T-helper 2 cell treated with Interferon-gamma antibody and Interleukin-4, amounts not matched to agents 100 ng/mL and 5 ng/mL, for 36 hours (primary cell): ENCODE measurements at regions not wholly inside any gene's neighbourhood (a gene's known extent, or its start where the extent isn't known, plus 50 kb on each side); places are given as distances from the start of the nearest gene placed in this dataset.
"Not testable (repeated sequence)": the region's sequence is repeated elsewhere in the genome, so short reads cannot be mapped to it uniquely, and the experiment has no call there.

ENCODE experiments used
- intact Hi-C: fragments of 100-400 bp; cut with micrococcal nuclease; formaldehyde crosslinking; loops from one replicate; pipeline ENCODE4 v1.15.1; 2023

DNA sequence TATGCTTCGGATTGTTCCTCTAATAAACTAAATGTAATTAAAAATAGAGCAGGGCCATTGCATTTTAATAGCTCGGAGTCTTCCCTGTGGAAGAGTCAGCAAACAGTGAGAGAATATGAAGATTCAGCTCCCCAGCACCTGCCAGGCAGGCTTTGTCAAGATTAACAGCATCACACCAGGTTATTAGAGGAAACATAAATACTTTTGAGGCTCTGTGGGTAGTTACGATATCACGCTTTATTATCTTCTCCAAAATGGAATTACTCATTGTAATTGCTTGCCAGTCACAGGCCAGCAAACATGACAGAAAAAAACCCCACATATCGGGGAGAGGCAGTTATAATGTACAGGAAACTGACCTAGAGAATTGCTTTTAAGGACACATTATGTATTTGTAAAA, 303.9 kb downstream of the CPS1 start:
- intact Hi-C loops, result no loop called here

DNA sequence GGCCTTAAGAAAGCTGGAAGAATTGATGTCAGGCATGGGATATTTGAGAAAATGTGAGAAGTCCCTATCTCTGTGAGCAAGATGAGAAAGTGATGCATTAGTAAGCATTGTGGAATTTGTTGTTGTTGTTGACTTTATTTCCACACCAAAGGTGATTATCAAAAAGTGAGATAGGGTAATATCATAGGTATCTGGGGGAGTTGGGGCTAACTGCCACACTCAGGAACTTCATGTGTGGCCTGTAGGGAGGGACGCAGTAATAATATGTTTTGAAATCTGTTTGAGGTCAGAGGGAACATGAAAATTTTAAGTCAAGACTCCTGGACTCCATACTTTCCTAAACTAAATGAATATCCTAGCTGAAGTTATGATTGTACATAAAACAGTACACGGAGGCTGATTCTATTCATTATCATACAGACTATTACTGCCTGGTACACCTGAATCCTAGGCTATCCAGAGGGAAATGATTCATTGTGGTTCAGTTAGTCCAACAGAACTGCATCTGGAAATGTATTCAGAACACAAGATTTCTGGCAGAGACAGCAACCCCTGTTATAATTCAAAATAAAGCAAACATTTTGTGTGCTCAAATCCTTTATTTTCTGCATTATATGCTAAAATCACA, 304.8 kb downstream of the CPS1 start:
- intact Hi-C loops, result no loop called here

DNA sequence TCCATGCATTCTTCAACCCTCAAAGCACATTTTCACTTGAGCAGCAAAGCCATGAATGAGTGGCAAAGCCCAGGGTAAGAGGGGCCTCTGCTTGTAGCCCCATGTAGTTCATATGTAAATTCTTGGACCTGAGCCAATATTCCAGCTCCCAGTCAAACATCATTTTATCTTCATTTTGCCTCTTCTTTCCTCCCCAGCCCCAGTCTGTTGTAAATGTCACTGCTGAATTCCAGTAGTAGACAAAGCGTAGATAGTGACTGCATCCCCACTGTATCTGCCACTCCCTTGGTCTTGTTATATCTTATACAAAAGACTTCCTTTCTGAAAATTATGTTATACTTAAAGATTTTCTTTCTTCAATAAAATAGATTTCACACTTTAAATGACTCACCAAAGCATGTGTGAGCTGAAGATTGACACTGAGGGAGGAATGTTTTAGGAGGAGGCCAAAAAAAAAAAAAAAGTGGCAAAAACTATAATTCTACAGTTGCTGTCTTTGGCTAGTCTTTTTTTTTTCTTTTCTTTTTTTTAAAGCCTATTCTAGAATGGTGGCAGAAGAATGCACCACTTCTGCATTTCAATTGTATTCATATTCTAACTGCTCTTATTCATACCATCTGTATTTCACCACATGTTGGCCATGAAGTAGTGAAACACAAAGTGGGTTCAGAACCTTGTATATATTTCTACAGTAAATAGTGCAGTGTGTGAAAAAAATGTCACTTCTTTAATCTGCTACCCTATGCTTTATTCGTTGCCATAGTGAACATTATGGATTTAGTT, 306.1 kb downstream of the CPS1 start:
- intact Hi-C loops, result no loop called here

DNA sequence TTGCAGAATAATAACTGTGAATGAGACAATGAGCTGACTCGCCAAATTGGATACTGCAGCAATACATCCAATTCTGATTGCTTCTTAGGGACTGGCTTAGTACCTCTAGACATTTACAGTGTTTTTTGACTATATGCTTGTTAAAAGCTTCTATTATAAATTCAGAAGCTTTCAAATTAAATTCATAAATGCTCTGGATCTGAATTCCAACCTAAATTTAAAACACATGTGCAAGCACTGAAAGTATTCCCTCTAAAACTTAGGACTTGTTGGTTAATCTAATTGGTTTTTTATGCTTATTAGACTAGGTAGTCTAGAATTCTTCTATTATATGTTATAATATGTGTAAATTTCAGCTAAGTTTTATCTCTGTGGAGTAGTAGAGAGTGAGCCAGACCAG, 306.9 kb downstream of the CPS1 start:
- intact Hi-C loops, result no loop called here

DNA sequence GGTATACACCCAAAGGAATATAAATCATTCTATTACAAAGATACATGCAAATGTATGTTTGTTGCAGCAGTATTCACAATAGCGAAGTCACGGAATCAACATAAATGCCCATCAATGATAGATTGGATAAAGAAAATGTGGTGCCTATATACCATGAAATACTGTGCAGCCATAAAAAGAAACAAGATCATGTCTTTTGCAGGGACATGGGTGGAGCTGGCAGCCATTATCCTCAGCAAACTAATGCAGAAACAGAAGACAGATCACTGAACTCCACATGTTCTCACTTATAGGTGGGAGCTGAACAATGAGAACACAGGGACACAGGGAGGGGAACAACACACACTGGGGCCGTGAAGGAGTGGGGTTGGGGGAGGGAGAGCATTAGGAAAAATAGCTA, 315.2 kb downstream of the CPS1 start:
- intact Hi-C loops, result not testable (repeated sequence)

DNA sequence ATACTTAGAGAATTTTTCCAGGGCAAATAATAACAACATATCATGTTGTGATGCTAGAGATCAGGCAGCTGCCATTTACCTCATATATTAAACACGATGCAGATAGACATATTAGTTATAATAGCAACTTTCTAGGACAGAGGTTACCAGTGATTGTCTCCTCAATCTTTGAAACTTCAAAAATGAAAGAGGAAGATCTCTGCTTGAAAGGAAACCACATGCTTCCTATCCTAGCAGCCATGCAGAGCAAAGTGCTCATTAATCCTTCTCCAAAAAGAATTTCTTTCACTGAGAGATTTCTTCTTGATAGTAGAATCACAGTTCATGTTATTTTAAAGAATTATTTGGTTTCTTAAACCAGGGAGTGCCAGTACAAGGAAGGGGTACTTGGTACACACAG, 317.2 kb downstream of the CPS1 start:
- intact Hi-C loops, result no loop called here

DNA sequence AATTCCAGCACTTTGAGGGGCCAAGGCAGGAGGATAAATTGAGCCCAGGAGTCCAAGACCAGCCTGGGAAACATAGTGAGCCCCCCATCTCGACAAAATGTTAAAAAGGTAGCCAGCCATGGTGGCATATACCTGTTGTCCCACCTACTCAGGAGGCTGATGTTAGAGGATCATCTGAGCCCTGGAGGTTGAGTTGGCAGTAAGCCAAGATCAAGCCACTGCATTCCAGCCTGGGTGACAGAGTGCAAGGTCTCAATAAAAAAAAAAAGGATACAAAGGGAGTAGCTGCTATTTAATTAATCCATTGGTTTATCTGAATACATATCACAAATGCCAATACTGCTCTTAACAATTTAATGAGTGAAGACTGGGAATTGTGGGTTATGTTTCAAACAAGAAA, 327.8 kb downstream of the CPS1 start:
- intact Hi-C loops, result no loop called here

DNA sequence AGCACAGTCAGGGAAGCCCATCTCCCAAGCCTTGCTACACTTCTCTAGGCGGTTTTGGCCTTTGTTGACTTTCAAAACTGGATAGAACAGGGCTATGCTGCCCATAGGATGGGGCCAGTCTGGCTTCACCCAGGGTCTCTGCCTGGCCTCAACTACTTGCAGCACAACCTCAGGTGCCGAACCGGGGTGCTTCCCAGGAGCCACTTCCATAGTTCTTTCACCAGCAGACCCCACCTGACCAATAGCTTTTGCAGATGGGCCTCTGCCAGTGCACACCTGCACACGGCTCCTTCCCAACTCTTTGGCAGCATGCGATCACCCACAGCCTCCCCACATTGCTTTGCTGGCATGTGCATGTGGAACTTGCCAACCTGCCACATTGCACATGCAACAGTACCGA, 331.6 kb downstream of the CPS1 start:
- intact Hi-C loops, result no loop called here

DNA sequence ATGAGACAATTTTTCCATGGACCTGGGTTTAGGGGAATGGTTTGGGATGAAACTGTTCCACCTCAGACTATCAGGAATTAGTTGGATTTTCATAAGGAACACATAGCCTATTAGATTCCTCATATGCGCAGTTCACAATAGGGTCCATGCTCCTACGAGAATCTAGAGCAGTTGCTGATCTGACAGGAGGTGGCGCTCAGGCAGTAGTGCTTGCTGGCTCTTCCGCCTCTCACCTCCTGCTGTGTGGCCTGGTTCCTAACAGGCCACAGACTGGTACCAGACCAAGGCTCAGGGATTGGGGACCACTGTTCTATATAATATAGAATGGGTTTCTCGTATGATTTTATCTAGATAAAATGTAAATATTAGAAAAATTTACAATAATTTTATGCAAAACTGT, 338.7 kb downstream of the CPS1 start:
- intact Hi-C loops, result no loop called here

DNA sequence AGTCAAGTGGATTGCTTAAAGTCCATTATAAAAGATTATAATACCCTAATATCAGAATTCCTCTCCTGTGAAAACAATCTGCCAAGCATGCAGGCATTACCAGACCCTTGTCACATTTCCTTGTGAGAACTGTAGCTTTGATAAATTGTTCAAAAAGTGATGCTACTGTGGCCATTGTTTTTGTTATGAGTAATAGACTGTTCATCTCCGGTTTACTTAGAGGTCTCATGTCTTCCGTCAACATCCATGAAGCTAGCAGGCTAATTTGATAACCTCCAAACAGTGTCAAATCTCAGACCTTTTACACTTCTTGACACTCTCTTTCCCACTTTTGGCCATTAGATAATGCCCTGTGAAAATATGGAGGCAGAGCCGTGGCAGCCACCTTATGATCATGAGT, 342.7 kb downstream of the CPS1 start:
- intact Hi-C loops, result no loop called here

DNA sequence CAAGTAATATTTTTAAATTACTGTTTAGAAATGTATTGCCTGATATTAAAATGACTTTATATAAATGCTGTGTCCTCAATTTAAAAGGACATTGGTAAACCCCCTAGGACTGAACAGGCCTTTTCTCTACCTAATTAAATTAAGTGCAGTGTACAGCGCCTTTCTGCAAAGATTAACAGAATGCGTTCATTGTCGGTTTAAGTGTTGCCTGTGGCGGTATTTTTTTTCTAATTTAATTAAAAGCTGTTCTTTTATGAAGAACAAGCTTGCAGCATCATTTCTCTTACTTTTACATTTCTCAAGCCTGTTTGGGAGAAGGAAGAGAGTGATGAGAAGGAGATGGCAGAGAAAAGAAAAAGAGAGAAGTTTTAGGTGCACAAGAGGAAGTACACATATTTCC, 344.9 kb downstream of the CPS1 start:
- intact Hi-C loops, result no loop called here

DNA sequence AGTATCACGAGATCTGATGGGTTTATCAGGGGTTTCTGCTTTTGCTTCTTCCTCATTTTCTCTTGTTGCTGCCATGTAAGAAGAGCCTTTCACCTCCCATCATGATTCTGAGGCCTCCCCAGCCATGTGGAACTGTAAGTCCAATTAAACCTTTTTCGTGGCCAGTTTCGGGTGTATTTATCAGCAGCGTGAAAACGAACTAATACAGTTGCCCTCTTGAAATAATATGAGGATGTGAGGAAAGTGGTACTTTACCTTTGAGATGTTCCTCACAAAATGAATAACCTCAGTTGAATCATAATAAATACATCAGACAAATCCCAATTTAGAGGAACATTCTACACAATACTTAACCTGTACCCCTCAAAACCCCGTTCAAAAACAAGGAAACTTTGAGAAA, 356.4 kb downstream of the CPS1 start:
- intact Hi-C loops, result no loop called here

DNA sequence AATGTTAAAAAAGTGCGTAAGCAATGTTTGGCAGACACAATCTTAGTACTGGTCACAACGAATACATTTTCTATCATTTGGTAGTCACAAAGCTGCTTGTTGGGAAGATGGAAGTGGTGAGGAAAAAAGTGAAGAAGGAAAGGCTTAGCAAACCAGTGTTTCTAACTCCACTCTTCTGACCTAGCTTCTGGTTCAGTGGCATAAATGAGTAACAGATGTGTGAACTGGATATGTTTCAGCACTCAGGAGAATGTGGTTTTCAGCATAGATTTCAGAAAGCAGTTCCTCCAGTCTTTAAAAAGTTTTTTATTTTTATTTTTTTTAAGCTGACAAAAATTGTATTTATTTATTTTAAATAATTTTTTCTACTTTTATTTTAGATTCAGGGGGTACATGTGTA, 357.1 kb downstream of the CPS1 start:
- intact Hi-C loops, result no loop called here

DNA sequence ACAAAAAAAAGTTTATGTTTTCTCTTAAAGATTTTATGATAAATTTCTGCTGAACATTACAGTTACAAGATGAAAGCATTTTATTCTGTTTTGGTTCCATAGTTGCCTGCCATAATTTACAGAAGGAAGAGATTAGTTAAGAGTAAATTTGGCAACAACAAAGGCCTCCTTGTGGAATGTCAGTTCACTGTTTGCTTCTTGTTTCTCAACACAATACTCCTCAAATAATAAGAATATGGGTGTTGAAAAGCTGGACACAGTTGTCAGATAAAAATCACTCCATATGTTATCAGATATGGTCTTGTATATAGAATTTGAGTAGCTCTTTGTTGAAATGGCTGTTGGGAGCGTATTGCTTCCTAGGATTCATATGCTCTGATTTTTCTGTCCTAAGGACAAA, 359.5 kb downstream of the CPS1 start:
- intact Hi-C loops, result no loop called here

DNA sequence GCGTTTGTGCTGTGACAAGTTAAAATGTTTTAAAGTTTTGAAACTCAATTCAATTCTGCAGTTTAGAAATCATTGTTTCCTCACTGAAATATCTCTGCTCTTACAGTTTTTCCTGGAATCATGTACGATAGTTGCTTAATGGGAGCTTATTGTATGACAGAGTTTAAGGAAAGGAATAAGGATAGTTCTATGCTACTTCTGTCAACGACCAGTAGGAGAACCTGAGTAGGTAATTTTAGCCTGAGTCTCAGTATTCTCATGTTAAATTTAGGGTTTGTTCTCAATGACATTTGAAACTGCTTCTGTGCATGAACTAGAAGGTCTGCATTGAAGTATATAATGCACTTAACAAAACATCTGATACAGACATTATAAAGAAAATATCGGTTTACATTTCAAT, 361.1 kb downstream of the CPS1 start:
- intact Hi-C loops, result no loop called here

DNA sequence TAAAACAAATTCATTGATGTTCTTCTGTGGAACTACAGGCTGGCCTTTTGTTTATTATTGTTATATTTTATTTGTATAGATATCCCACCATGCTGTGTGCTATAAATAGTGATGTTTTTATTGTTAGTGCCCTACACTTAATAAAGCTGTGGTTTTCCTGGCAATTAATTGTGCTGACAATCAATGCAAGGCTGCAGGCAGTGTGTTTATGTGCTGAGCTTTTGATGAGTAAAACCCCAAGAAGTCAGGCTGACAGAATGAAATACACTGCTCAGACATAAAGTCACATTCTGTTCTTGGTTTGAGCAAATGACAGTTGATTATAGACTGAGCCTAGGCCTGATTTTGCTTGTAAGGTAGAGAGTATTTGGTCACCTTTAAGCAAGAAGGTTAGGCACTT, 362.7 kb downstream of the CPS1 start:
- intact Hi-C loops, result no loop called here

DNA sequence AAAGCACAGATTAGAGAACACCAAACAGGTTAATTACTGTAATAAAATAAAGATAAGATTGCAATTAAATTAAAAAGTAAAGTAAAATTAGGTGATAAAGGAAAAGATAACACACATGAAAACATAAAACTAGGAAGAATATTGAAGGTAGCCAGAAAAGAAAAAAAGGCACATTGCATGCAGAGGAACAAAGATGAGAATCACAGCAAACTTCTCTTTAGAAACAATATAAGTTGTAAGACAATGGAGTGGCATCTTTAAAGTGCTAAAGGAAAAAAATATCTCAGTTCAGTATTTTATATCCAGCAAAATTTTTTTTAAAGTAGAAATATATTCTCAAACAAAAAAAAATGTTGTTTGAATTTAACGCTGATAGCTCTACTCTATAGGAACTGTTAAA, 366.0 kb downstream of the CPS1 start:
- intact Hi-C loops, result no loop called here

DNA sequence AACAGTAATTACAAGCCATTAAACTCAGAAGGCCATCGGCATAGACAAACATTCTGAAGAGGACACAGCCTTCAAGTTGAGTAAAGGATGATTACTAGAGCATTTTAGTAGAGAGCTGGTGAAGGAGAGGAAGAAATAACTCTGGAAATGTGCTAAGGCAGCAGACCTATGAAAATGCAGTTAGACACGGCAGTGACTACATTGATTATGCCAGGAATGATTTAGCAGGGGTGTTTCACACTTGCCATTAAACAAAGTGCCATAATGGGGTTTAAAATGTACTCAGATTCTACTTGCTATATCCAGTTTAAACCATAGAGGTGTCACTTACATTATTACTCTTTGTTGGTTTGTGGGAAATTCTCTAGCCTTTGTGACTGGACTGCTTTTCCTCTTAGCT, 372.3 kb downstream of the CPS1 start:
- intact Hi-C loops, result no loop called here

DNA sequence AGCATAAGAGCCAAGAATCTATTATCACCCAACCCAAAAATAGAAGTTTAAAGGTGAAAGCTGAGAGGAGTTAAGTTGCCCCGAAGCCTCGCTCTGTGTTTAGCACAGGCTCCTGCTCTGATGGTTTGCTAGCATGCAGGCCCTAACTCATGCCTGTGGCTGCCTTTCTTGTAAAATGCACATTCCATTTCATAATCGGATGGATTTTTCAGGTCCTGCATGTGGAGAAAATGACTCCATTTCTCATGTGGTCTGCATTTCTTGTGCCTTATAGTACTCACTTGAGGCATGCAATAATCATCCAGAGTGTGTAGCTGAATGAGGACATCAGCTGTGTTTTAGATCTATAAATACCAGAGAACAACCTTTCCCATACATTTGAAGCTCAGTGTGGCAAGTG, 381.8 kb downstream of the CPS1 start:
- intact Hi-C loops, result no loop called here

DNA sequence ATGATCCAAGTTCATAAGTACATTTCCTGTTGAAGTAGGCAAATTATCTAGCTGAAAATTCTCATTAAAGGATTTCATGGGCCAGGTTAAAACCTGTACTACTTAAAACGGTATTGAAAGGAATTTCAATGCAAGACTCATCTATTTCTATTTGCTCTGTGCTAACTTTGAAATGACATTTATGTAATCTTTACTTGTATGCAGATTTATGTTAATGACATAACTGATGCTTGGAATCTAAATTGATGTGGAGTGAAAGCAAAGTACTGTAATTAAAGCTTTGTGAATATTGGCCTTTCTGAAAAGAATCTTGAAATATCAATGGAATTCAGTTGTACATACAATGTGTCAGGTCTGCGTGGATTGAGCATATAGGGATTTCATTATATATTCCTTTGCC, 390.0 kb downstream of the CPS1 start:
- intact Hi-C loops, result no loop called here

DNA sequence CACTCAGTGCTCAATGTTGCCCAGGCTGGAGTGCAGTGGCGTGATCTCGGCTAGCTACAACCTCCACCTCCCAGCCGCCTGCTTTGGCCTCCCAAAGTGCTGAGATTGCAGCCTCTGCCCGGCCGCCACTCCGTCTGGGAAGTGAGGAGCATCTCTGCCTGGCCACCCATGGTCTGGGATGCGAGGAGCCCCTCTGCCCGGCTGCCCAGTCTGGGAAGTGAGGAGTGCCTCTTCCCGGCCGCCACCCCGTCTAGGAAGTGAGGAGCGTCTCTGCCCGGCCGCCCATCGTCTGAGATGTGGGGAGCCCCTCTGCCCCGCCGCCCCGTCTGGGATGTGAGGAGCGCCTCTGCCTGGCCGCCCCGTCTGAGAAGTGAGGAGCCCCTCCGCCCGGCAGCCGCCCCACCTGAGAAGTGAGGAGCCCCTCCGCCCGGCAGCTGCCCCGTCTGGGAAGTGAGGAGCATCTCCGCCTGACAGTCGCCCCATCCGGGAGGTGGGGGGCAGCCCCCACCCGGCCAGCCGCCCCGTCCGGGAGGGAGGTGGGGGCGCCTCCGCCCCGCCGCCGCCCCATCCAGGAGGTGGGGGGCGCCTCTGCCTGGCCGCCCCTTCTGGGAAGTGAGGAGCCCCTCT, 394.1 kb downstream of the CPS1 start:
- intact Hi-C loops, result not testable (repeated sequence)

DNA sequence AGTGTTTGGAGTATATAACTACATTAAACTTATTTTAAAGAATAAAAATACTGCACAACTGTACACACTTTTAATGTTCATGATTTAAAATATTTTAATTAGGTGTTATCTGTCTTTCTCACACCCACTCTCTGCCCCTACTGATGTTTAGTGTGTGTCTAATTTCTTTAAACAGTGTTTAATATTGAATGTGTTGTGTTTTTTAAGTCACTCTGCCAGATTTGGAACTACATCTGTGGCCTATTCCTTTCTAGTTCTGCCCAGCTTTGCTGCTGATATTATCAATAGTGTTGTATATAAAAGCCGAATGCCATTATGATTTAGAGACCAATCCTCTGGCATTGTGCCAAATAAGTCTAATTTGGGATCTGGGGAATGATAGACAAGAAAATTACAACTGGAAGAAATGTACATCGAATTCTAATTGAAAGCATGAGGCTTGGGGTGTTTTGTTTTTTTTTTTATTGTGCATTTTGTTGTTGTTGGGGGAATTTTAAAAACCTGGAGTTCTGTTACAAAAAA, 398.0 kb downstream of the CPS1 start:
- intact Hi-C loops, result no loop called here

DNA sequence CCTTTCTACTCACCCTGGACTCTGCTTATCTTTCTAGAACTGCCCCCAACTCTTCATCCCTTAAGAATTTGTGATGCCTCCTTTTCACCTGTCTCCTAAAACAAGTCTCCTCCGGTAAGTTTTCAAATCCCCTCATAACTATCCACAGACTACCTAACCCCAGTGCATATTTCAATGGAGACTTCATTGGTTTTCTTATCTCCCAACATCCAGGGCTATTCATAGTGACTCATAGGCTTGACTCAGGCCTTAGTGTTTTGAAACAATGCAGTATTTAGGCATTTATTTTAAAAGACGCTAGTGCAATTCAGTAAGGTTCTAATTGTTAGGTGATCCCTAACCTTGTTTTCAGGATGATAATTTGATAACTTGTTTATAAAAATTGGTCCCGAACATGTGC, 399.2 kb downstream of the CPS1 start:
- intact Hi-C loops, result no loop called here
